Endothelial cell of umbilical vein (primary cell): ENCODE measurements at regions not wholly inside any gene's neighbourhood (a gene's known extent, or its start where the extent isn't known, plus 50 kb on each side); places are given as distances from the start of the nearest gene placed in this dataset.

Source experiments
- BruUV-seq: library from RNA; stranded (reverse); fragments of 400-500 nt; replicated peaks from 2 replicates; lab custom pipeline; 2021; lab: Mats Ljungman, UMichigan
- CTCF ChIA-PET: fragments of 300-600, 350-600 bp; sonication (Branson Sonifier 250); formaldehyde crosslinking; loops from one replicate; lab custom pipeline; 2021; ENCODE audit warnings: antibody characterized with exemption, inconsistent platforms; lab: Charles Lee
- POLR2A ChIA-PET: fragments of 300-600, 350-600 bp; sonication (Branson Sonifier 250); formaldehyde crosslinking; loops from one replicate; lab custom pipeline; 2021; ENCODE audit warnings: antibody characterized with exemption, inconsistent platforms; lab: Charles Lee
- DNase-seq: peaks from one replicate; pipeline ENCODE4 v3.0.0-alpha.2; 2011; ENCODE audit warnings: low read depth, low spot score
- FAIRE-seq: peaks from 2 replicates; lab custom pipeline; 2011; peaks lifted over from hg19 to GRCh38; lab: Jason Lieb, UNC
- H2AFZ ChIP-seq: 2 replicates; pipeline ENCODE4 v1.6.0; 2012; ENCODE audit warnings: low read depth, low read length, control low read depth, inconsistent platforms
- H3K27ac ChIP-seq: 2 replicates; pipeline ENCODE4 v1.5.1; 2011; ENCODE audit warnings: low read depth, mild to moderate bottlenecking, control low read depth, low read length, moderate library complexity; ENCODE audit not compliant: insufficient read depth
- H3K27me3 ChIP-seq, 2 experiments: 2 replicates each; pipeline versions ENCODE4 v1.6.0 to v1.6.1; 2011; ENCODE audit warnings: low read length in 2 of 2, mixed read lengths in 1 of 2; ENCODE audit not compliant: control insufficient read depth in 2 of 2, insufficient read depth in 2 of 2
- H3K36me3 ChIP-seq, 2 experiments: 2 replicates in 1 of 2; 3 replicates in 1 of 2; pipeline ENCODE4 v1.5.1; 2011; ENCODE audit warnings: low read length in 2 of 2, mild to moderate bottlenecking in 1 of 2, moderate library complexity in 1 of 2; ENCODE audit not compliant: control insufficient read depth in 2 of 2, insufficient read depth in 2 of 2; ENCODE audit errors: extremely low read depth in 1 of 2
- H3K4me1 ChIP-seq: 3 replicates; pipeline ENCODE4 v1.5.1; 2011; ENCODE audit warnings: mild to moderate bottlenecking, low read length; ENCODE audit not compliant: control insufficient read depth, insufficient read depth; ENCODE audit errors: extremely low read depth
- H3K4me2 ChIP-seq: 2 replicates; pipeline ENCODE4 v1.6.1; 2011; ENCODE audit warnings: low read length, control low read depth, mixed read lengths; ENCODE audit not compliant: insufficient read depth
- H3K4me3 ChIP-seq, 3 experiments: fragments of 200-600 bp in 1 of 3; sonication (generic), shearing (Covaris generic) in 1 of 3; replicated peaks in 1 of 3; 2 replicates each; pipeline ENCODE4 v1.5.1; 2011 to 2016; ENCODE audit warnings: control low read depth in 3 of 3, low read length in 3 of 3, mild to moderate bottlenecking in 2 of 3, inconsistent platforms in 1 of 3, low read depth in 1 of 3, moderate library complexity in 1 of 3; ENCODE audit not compliant: insufficient read depth in 1 of 3
- H3K79me2 ChIP-seq: 2 replicates; pipeline ENCODE4 v1.6.0; 2012; ENCODE audit warnings: low read length, inconsistent platforms; ENCODE audit not compliant: control insufficient read depth, insufficient read depth
- H3K9ac ChIP-seq: replicated peaks from 2 replicates; pipeline ENCODE3; 2011; ENCODE audit warnings: low read length, control low read depth; ENCODE audit not compliant: insufficient read depth; ENCODE audit errors: extremely low read depth
- H3K9me1 ChIP-seq: replicated peaks from 3 replicates; pipeline ENCODE4 v1.6.0; 2011; ENCODE audit warnings: mild to moderate bottlenecking, low read length; ENCODE audit not compliant: control insufficient read depth, insufficient read depth; ENCODE audit errors: extremely low read depth
- H3K9me3 ChIP-seq: replicated peaks from 2 replicates; pipeline ENCODE4 v1.5.1; 2012; ENCODE audit warnings: low read length, inconsistent platforms; ENCODE audit not compliant: control insufficient read depth, insufficient read depth
- H4K20me1 ChIP-seq: replicated peaks from 2 replicates; pipeline ENCODE3; 2011; ENCODE audit warnings: mild to moderate bottlenecking, low read length; ENCODE audit not compliant: control insufficient read depth, insufficient read depth; ENCODE audit errors: extremely low read depth
- EZH2 ChIP-seq: IDR thresholded peaks from 2 replicates; pipeline ENCODE4 v1.6.1; 2012; ENCODE audit warnings: borderline replicate concordance, low read depth, mild to moderate bottlenecking, moderate library complexity, low read length, inconsistent platforms; ENCODE audit not compliant: severe bottlenecking
- FOS ChIP-seq: IDR thresholded peaks from 2 replicates; pipeline ENCODE4 v1.6.1; 2011; ENCODE audit warnings: mild to moderate bottlenecking, low read length, moderate library complexity, borderline replicate concordance; ENCODE audit not compliant: insufficient read depth
- GATA2 ChIP-seq: IDR thresholded peaks from 2 replicates; pipeline ENCODE4 v1.7.0; 2011; ENCODE audit warnings: low read depth, mild to moderate bottlenecking, moderate library complexity, mixed read lengths, low read length; ENCODE audit not compliant: insufficient read length, insufficient read depth
- JUN ChIP-seq: IDR thresholded peaks from 2 replicates; pipeline ENCODE4 v1.6.1; 2011; ENCODE audit warnings: borderline replicate concordance, low read depth; ENCODE audit not compliant: insufficient read length, insufficient read depth
- MYC ChIP-seq: IDR thresholded peaks from one replicate; pipeline ENCODE4 v1.6.1; 2011; ENCODE audit warnings: mild to moderate bottlenecking, low read depth, low read length
- POLR2A ChIP-seq: IDR thresholded peaks from 2 replicates; pipeline ENCODE4 v1.6.1; 2012; ENCODE audit warnings: low read depth, mild to moderate bottlenecking, control low read depth, low read length
- POLR2AphosphoS5 ChIP-seq: IDR thresholded peaks from 2 replicates; pipeline ENCODE4 v1.6.1; 2012; ENCODE audit warnings: low read depth, mild to moderate bottlenecking, control low read depth, low read length, moderate library complexity; ENCODE audit not compliant: insufficient read depth
- dilution Hi-C: fragments of 300-500 bp; cut with MboI; formaldehyde crosslinking; loops from one replicate; pipeline ENCODE4 v1.15.0; 2019; ENCODE audit warnings: low sequenced_read_pairs; ENCODE audit not compliant: extremely low pct_ligation_motif_present
- intact Hi-C: fragments of 100-400 bp; cut with micrococcal nuclease; formaldehyde crosslinking; loops from one replicate; pipeline ENCODE4 v1.10.0; 2022
- TF ChIP-seq, protein P1 (sequence below): IDR thresholded peaks from 2 replicates; pipeline ENCODE4 v1.6.1; 2011; ENCODE audit not compliant: insufficient read depth, insufficient read length
- TF ChIP-seq, protein P2 (sequence below), 2 donors: IDR thresholded peaks; 1 replicate in 1 of 2; 2 replicates in 1 of 2; pipeline ENCODE4 v1.5.1; 2011; ENCODE audit warnings: low read length in 2 of 2, mild to moderate bottlenecking in 2 of 2, moderate library complexity in 2 of 2, control low read depth in 1 of 2, inconsistent platforms in 1 of 2, low read depth in 1 of 2; ENCODE audit not compliant: insufficient read depth in 1 of 2; ENCODE audit errors: extremely low read depth in 1 of 2

DNA sequence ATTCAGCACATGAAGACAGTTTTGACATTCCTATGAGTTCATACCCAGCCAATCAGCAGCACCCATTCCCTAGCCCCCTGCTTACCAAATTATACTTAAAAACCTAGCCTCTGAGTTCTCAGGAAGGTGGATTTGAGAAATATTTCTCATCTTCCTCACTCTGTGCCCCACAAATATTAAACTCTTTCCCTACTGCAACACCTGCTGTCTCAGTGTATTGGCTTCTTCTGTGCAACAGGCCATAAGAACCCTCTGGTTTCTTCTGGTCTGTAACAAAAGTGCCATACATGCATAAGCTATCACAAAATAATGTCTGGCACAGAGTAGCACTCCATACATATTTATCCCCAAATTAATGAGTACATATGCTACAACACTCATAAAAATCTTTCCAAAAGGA lies 387.4 kb upstream of the CAMK1G start:
- no peaks in the 10 kb centered on the region for H4K20me1 ChIP-seq
- peaks cover 3 to 4% of the 10 kb centered on the region in 2 experiments for H3K27me3 ChIP-seq
- no peak for DNase-seq
- H3K4me1 ChIP-seq: no peaks in the 10 kb centered on the region
- no peak overlapping the region for H3K27ac ChIP-seq
- H2AFZ ChIP-seq: no peak overlapping the region
- POLR2A ChIA-PET: no interaction called here
- intact Hi-C loops: loop anchor here (10.0 kb wide), 1 partner anchor 651 kb away; no protein-coding TSS in a partner anchor
- no peaks in the 10 kb centered on the region for H3K9me1 ChIP-seq
- no peak for FAIRE-seq
- no peak overlapping the region for H3K4me3 ChIP-seq
- BruUV-seq: no TSS peak
- no peaks in the 10 kb centered on the region for H3K79me2 ChIP-seq
- H3K4me2 ChIP-seq: no peak overlapping the region
- H3K9ac ChIP-seq: no peak overlapping the region
- dilution Hi-C loops: no loop called here
- no peak for TF ChIP-seq JUN
- CTCF ChIA-PET: interaction anchor here (4.2 kb wide), 1 partner anchor 11 kb away, joined by 17 read pairs; no protein-coding TSS in a partner anchor
- no peaks in the 10 kb centered on the region for H3K36me3 ChIP-seq
- no peaks in the 10 kb centered on the region for H3K9me3 ChIP-seq

DNA sequence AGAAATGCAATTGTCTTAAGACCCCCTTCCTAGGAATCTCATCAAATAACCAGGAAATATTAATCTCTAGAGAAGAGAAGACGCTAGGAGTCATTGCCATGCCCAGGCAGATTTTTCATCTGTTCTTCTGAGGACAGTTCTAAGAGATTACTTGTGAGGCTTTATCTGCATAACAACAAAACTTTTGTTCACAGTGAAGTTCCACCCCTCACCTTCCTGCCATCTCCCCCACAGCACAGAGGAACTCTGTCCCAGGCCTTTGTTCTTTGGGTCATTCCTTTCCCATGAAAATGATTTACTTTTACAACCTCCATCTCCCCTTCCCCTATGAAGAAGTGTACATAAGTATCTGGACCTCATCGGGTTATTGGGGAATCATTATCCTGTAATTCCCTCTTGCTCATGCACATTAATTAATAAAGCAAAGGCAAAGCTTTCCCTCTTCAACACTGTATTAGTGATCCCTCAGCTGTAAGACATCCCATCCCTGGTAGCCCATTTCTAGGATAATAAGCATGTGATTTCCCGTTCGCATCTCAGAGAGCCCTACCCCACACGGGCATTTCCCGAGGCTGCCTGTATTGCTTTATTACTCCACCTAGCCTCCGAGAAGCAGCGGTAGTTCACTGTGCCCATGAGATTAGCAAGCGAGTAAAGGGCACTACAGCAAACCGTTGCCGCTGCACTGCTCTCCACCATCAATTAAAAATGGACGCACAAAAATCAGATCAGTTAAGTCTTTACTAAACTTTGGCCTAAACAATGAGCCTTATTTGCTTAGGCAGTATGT lies 384.4 kb upstream of the CAMK1G start:
- intact Hi-C loops: loop anchor here (10.0 kb wide), 1 partner anchor 654 kb away; no protein-coding TSS in a partner anchor
- no peaks in the 10 kb centered on the region for H3K79me2 ChIP-seq
- ChIA-PET CTCF (interaction anchor here (0.8 to 2.2 kb wide), 2 partner anchors 8 to 49 kb away, joined by 3 to 8 read pairs; no protein-coding TSS in a partner anchor), POLR2A (no interaction called here)
- TF ChIP-seq JUN (no peak), EZH2 (no peak), POLR2A (no peak), POLR2AphosphoS5 (no peak), FOS (no peak), GATA2 (no peak), MYC (no peak)
- TF ChIP-seq, protein P1, sequence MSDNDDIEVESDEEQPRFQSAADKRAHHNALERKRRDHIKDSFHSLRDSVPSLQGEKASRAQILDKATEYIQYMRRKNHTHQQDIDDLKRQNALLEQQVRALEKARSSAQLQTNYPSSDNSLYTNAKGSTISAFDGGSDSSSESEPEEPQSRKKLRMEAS: no peak
- TF ChIP-seq, protein P2, sequence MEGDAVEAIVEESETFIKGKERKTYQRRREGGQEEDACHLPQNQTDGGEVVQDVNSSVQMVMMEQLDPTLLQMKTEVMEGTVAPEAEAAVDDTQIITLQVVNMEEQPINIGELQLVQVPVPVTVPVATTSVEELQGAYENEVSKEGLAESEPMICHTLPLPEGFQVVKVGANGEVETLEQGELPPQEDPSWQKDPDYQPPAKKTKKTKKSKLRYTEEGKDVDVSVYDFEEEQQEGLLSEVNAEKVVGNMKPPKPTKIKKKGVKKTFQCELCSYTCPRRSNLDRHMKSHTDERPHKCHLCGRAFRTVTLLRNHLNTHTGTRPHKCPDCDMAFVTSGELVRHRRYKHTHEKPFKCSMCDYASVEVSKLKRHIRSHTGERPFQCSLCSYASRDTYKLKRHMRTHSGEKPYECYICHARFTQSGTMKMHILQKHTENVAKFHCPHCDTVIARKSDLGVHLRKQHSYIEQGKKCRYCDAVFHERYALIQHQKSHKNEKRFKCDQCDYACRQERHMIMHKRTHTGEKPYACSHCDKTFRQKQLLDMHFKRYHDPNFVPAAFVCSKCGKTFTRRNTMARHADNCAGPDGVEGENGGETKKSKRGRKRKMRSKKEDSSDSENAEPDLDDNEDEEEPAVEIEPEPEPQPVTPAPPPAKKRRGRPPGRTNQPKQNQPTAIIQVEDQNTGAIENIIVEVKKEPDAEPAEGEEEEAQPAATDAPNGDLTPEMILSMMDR (IDR thresholded peaks at IDR 0.05; ENCODE audit: extremely low read depth in 1 of 2, insufficient read depth in 1 of 2, low read depth in 1 of 2, low read length in 2 of 2): no peak
- H4K20me1 ChIP-seq: no peaks in the 10 kb centered on the region
- peaks cover 3 to 4% of the 10 kb centered on the region in 2 experiments for H3K27me3 ChIP-seq
- no peak for FAIRE-seq
- no peaks in the 10 kb centered on the region for H3K9me3 ChIP-seq
- BruUV-seq: no TSS peak
- no peak overlapping the region for H3K9ac ChIP-seq
- no peak for DNase-seq
- H3K27ac ChIP-seq: no peak overlapping the region
- H2AFZ ChIP-seq: no peak overlapping the region
- H3K4me1 ChIP-seq: no peaks in the 10 kb centered on the region
- no peaks in the 10 kb centered on the region for H3K36me3 ChIP-seq
- dilution Hi-C loops: no loop called here
- H3K9me1 ChIP-seq: no peaks in the 10 kb centered on the region
- no peak overlapping the region for H3K4me3 ChIP-seq
- H3K4me2 ChIP-seq: no peak overlapping the region
